ENCODE measurements at regions not wholly inside any gene's neighbourhood (a gene's known extent, or its start where the extent isn't known, plus 50 kb on each side); places are given as distances from the start of the nearest gene placed in this dataset.
"Not testable (repeated sequence)": the region's sequence is repeated elsewhere in the genome, so short reads cannot be mapped to it uniquely, and the experiment has no call there.

DNA sequence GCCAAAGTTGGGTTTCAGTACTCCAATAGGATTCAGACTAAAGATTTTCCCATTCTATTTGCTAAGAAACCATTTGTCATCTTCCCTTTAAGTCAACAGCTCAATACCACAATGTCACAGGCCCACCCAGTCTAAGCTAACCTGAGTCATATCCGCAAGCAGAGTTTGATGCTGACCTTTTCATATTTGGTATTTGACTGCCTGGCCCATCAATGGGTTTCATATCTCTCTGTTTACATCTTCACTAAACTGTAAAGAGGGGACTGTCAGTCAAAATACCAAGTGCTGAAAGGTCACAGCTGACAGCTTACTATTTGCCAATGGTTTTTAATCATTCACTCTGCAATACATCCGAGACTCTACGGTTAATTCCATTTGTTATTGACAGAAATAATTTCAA is 707.5 kb upstream of the ACTRT1 start:
- no peak for DNase-seq

DNA sequence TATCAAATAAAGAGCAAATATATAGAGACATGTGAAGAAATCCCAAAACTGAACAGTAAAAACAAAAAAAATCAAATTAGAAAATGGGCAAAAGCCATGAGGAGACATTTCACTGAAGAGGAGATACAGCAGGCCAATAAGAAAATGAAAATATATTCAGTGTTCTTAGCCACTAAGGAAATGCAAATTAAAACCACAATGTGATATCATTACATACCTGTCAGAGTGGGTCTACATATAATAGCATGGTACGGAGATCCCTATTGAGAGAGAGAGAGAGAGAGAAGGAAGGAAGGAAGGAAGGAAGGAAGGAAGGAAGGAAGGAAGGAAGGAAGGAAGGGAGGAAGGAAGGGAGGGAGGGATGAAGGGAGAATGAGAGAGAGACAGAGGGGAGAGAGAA is 707.0 kb upstream of the ACTRT1 start:
- DNase-seq, result no peak

DNA sequence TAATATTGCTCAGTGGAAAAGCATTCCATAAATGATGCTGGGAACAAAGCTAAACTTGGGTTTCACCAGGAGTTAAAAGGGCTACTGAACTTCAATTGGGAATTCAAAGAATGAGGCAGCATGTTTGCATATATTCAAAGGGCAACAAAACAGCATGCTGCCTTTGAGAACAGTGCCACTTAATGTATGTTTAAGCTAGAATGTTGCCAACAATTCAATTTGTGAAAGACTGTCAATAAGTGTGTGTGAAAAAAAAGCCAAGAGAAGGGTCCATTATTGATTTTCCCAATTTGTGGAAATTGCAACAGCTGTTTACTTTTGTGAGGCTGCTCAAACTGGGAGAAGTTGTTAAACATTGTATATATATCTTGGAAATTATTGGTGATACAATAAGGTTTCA is 701.9 kb upstream of the ACTRT1 start:
- DNase-seq, result no peak

DNA sequence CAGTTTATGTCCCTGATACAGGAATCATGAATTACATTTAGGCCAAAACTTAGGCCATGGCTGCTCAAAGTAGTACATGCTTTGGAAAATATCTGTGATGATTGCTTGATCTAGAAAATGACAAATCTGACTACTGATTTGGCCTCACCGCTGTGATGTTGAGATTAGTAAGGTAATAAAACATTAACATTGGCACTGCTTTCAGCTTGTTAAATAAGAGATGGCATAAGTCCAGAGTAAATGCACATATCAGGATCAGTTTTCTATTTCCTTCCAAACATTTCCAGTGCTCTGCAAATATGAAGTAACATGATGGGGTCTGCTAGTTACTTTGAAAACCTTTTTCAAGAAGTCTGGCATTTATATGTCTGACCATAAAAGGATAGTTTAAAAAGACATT is 687.3 kb upstream of the ACTRT1 start:
- DNase-seq, result no peak

DNA sequence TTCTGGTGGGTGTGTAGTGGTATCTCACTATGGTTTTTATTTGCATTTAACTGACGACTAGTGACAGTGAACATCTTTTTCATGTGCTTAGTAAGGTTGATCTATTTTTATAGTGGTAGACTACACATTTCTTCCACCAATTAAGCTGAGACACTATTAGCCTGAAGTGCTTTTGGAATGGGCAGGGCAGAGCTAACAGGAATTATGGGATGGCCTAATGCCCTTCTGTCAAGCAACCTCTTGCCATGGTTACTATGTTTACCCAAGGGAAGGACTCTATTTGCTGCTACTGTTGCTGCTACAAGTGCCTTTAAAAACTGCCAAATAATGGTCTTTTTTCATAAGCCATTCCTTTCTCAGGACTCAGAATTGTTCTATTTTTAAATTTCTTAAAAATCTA is 676.7 kb upstream of the ACTRT1 start:
- DNase-seq, result no peak

DNA sequence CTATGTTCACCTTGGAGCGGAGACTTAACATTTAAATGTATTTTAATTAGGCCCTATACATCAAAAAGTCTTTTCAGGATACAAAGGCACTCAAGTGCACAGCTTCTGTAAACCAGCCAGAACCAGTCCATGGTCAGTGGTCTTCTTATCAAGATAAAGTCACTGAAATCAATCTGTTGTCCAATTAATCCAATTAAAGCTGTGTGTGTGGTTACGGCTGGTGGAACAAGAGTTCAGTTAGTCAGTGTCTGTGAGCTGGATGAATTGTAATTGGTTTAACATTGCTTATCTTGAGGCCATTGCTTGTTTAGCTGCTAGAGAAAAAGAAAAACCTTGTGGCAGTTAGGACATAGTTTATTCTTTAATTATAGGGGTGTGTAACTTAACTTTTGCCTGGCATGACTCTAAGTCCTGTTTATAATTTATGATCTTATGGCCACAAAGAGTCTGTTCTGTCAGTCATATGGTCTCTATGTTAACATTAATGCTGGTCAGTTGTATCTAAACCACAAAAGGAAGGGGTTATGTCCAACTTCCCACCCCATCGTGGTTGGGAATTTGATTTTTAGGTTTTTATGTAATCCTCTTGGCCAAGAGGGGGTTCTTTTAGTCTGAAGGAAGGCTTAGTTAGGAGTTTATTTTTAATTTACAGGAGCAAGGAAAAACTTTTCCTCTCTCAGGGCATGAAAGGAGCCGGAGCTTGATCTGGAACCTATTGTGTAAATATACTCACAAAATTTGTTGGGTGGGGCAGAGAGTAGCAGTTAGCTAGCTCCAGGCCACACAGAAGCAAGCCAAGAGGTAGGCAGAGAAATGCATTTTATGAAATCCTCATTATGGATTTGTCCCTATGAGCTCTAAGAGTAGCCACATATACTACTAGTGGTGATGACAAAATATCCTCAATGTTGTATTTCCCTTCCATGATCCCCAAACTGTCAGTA is 665.7 kb upstream of the ACTRT1 start:
- no peak for DNase-seq

DNA sequence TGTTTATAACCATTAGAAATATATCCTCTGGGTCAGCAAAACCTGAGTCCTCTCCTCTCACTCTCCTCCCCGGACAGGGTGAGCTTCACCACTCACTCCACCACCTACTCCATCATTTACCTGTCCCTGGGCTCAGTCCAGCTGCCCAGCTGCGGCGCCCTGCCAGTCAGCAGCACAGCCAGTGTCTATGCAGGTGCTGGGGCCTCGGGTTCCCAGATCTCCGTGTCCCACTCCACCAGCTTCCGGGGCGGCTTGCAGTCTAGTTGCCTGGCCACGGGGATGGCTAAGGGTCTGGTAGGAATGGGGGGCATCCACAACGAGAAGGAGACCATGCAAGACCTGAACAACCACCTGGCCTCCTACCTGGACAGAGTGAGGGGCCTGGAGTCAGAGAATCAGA is 662.2 kb upstream of the ACTRT1 start:
- no peak for DNase-seq

DNA sequence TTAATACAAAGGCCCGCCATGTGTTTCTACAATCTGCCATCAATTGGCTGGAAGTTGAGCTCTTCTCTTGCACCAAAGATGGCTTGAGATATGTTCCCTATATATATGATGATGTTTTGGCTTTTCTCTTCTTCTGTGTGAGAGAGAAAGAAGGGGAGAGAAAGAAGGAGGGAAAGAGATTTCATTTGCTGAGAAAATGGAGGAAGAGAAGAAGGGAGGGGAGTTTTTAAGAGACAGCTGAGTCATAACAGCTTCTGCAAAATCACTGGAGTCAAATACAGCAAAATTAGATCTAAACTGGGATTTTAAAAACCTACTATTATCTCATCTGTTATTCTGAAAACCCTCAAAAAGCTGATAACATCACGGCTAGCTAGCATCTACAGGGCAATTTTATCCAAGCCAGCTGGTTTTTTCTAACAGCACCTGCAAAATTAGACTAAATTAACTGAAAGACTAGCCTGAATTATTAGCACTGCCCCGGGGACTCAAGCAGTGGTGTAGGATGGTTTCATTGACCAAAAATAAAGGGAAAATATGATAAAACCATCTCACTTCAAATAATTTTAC is 647.6 kb upstream of the ACTRT1 start:
- no peak for DNase-seq

DNA sequence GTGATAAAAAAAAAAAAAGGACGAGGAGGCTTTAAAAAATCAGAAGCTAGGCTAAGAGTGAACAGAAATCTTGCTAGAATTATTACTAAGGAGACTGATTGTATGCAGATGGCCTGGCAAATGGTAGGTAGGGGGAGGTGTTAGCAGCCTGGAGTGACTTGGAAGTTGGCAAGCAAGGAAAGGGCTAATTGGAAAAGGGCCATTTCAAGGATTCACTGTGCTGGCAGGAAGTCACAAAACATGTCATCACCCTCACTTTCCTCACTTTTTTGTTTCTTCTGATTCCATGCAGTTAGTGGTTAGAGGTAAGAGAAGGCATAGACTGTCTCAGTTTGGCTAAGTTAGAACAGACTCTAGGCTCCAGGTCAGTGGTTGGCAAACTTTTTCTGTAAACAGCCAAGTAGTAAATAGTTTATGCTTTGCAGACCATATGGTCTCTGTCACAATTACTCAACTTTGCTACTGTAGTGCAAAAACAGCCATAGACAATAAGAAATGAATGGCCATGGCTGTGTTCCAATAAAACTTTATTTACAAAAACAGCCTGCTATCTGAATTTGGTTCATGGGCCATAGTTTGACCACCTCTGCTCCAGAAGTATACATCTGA is 646.5 kb upstream of the ACTRT1 start:
- peak; percentile 85 for DNase-seq

DNA sequence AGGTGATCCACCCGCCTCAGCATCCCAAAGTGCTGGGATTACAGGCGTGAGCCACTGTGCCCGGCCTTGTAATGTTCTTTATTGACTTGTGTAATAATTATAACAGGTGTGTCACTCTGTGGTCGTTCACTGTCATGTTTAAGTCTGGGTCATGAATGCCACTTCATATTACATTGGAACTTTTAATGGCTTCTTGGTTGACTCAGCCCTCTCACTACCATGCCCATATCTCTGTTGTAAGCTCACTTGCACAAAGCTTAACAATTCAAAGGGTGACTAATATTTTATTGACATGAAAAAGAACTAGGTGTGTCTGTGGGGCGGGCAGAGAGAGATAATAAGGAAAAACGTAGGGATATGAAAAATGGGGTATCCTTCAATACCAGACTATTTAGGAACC is 639.7 kb upstream of the ACTRT1 start:
- no peak for DNase-seq

DNA sequence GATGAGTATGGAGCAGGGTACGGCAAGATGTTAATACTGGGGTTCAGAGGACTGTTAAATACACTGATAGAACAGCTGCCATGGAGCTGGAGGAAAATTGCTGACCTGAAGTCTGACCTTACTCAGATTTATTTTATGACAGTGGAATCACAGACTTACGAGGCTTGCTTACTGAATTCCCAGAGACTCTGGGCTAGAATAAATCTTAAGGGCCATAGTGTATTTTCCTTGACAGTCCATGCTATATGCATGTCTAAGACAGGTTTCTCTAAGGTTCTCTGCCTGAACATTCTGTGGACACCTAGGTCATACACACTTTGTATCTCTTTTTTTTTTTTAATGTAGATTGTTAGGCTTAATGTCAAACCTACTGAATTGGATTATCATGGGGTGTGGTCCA is 633.2 kb upstream of the ACTRT1 start:
- DNase-seq, result no peak

DNA sequence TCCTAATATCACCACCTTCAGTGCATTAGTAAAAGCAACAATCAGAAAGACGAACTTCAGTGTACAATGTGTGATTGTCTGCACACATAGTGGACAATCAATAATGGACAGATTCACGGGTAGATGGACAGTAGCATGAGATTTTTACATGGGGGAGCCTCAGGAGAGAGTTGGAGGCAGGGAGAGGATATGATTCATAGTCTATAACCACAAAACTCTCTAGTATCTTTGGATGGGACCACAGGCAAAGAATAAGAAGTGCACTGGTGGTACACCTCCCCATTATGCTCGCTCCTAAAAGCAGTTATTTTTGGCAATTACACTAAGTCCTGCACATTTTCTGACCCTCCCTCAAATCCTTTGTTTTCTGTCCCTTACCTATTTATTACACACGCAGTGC is 624.4 kb upstream of the ACTRT1 start:
- peak; percentile 39 for DNase-seq

DNA sequence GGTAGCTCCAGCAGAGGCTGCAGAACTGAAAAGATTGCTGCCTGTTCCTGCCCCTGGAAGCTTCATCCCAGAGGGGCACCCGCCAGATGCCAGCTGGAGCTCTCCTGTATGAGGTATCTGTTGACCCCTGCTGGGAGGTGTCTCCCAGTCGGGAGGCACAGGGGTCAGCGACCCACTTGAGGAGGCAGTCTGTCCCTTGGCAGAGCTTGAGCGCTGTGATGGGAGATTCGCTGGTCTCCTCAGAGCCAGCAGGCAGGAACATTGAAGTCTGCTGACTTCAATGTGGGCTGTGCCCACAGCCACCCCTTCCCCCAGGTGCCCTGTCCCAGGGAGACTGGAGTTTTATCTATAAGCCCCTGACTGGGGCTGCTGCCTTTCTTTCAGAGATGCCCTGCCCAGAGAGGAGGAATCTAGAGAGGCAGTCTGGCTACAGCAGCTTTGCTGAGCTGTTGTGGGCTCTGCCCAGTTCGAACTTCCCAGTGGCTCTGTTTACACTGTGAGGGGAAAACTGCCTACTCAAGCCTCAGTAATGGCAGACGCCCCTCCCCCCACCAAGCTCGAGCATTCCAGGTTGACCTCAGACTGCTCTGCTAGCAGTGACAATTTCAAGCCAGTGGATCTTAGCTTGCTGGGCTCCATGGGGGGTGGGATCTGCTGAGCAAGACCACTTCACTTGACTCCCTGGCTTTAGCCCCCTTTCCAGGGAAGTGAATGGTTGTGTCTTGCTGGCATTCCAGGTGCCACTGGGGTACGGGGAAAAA is 622.3 kb upstream of the ACTRT1 start:
- DNase-seq, result not testable (repeated sequence)

DNA sequence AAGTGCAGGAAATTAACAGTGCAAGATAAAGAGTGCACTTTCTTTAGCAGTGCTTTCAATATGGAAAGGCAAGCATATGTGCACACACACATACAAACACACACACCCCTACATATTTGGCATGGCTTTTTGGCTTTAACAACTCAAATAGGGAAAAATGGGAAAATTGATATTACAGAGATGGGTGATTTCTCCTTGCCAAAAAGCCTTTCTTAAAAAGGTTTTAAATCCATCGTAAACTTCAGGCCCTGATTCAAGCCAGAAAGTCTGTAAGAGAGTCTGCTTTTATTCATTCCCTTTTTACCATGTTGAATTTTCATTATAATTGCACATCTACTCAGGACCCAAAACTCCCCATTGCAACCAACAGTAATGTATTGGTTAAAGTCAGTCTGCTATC is 612.0 kb upstream of the ACTRT1 start:
- DNase-seq, result no peak

DNA sequence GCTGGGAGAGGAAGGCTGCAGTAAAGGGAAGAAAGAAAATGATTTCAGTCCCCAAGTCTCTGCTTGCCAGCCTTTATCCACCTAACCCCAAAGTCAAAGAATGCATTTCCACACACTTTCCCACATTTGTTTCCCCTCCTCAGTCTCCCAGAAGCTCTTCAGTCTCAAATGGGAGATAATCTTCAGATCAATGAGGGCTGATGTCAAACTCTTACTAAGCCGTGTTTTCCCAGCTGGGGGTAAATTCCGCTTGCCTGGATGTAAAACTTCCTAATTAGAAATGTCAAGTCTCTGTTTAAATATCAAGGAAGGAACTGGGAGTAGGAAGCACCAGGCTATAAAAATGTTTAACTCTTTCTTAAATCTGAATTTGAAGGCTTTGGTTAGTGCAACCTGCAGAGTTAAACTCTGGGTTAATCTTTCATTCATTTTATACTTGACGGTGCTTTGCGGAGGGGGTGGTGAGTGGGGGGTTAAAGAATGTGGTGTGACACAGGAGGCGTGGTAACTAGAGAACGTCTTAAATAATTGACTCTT is 601.4 kb upstream of the ACTRT1 start:
- DNase-seq, result peak; percentile 13

DNA sequence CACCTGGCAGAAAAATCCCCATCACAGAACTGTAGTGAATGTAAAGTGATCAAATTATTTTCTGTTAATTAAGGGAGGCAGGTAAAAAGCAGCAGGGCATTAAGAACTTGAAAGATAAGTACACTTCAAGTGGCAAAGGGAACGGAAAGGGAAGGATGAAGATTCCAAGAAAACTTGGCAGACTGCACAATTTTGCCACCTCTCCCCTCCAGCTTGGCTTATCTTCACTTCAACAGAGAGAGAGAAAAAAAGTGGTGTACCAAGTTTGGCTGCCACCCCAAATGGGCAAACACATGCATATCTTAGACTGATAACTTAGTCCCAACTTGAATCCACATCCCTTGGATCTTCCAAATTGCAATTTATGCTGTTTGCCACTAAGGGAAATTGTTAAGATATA is 598.1 kb upstream of the ACTRT1 start:
- DNase-seq, result no peak

DNA sequence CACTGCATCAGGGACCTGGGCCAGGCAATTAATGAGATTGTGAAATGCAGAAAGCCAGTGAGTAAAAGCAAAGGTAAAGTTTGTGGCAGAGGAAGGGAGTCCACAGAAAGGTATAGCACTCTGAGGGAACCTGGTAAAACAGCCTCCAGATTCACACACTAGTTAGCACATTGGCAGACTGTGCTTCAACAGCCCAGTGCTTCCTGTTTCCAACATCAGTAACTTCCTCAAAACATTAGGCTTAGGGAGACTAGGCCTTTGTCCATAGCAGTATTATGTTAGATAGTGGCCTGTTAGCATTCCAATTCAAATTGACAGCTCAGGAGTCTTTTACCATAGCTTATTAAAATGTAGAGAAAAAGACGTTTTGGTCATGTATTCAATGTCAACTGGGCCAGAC is 582.6 kb upstream of the ACTRT1 start:
- DNase-seq, result no peak

DNA sequence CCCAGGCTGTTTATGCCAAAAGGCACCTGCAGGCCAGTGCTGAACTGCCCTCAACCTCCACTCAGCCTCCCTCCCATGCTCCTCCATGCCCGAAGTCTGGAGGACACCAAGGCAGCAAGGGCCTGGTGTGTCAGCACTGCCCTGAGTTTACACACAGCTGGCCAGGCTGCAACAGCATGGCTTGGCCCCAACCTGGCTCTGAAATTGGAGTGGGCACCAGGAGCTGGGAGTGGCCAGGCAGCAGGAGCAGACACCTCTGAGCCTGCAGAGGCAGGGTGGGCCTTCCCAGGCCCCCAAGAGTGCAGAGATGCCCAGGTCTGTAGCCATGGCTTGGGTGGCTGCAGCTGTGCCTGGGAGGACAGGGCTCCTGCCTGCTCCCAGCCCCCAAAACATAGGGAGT is 571.2 kb upstream of the ACTRT1 start:
- no peak for DNase-seq

DNA sequence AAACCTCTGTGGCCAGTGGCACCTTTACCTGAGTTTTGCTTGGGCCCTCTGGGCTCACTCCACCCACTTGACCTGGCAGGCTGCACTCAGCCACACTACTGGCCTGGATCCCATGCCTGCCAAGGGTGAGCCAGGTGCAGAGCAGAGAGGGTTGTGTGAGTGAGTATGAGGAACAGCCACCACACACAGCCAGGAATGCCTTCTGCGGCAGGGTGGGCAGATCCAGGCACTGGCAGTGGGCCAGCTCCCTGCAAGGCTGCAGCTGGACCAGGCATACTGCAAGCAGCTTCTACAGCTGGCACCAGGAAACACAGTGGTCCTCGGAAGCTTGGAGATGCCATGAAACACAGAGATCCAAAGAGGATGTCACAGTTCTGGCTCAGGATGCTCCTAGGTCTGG is 570.1 kb upstream of the ACTRT1 start:
- no peak for DNase-seq

DNA sequence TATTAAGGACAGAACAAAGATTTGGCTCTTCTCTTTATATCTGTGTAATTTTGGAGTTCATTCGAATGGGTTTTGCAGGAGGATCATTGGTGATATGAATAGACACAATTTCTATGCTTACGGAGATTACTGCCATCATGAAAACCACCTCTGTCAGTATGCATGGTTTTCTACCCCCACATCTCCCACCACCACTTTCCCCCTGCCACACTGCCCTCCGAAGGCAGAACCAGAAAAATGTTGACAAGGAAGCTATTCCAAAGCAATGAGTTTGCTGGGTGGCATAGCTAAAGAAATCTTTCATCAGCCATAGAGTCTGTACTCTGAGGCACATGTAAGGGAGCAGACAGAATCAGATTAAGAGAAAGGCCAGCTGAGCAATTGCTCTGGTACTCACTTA is 567.3 kb upstream of the ACTRT1 start:
- no peak for DNase-seq

DNA sequence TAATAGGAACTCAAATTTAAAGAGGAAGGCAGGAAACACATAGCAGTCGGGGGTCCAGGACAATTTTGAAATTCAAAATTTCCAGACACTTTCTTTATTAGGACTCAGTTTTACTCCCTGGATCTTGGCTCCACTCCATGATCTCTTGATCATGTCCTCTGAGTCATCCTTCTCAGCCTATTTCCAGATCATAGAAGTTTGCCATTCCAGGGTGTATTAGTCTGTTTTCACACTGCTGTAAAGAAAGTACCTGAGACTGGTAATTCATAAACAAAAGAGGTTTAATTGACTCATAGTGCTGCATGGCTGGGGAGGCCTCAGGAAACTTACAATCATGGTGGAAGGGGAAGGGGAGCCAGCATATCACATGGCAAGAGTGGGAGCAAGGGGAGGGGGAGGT is 564.7 kb upstream of the ACTRT1 start:
- peak; percentile 27 for DNase-seq

DNA sequence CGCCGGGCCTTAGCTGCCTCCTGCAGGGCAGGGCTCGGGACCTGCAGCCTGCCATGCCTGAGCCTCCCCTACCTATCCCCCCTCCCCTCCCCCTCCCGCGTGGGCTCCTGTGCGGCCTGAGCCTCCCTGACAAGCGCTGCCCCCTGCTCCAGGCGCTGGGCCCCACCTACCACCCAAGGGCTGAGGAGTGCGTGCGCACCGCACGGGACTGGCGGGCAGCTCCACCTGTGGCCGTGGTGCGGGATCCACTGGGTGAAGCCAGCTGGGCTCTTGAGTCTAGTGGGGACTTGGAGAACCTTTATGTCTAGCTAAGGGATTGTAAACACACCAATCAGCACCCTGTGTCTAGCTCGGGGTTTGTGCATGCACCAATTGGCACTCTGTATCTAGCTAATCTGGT is 554.6 kb upstream of the ACTRT1 start:
- not testable (repeated sequence) for DNase-seq

DNA sequence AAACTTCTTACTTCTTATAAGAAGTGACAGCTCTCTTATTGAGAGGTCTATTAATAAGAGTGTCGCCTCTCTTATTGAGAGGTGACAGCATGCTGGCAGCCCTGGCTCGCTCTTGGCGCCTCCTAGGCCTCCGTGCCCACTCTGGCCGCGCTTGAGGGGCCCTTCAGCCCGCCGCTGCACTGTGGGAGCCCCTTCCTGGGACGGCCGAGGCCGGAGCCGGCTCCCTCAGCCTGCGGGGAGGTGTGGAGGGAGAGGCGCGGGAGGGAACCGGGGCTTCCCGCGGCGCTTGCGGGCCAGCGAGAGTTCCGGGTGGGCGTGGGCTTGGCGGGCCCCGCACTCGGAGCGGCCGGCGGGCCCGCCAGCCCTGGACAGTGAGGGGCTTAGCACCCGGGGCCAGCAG is 554.2 kb upstream of the ACTRT1 start:
- not testable (repeated sequence) for DNase-seq
